ENCODE measurements at regions not wholly inside any gene's neighbourhood (a gene's known extent, or its start where the extent isn't known, plus 50 kb on each side); places are given as distances from the start of the nearest gene placed in this dataset.

DNA sequence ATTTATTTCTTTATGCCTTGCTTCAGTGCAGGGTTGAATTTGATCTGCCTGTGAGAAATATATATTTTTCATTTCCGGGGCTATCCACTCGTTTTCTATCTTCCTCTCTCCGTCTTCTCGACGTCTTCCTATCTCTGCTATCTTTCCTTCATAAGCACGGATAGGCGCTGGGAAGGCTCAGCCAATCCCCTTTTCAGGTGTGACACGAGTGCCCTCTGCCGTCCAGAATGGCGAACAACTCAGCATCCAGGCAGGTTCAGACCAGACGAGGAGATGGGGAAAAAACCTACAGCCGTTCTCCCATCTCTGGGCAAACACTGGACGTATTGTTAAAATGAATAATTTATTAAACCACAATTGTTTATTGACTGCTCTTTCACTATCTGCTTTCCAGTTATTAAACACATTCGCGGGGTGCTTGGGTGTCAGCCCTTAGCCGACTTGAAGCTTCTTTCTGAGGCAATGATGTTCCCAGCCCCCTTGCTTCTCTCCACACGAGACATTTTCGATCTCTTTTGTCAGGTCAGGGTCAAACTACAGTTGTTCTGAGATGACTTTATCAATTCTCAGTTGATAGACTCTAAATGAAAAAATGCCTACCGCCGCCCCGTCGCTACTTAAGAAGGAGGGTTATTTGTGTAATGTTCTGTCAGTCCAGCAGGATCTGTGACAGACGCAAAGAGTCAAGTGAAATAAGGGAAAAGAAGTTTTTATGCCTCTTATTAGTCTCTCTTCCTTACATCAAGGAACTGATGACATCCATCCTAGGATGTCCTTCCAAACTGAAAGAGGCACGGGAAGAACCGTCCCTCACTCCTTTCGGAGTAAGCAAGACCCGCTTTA, 96.3 kb upstream of the NOCT start:
- no peak for DNase-seq (ENCODE audit: low spot score)

DNA sequence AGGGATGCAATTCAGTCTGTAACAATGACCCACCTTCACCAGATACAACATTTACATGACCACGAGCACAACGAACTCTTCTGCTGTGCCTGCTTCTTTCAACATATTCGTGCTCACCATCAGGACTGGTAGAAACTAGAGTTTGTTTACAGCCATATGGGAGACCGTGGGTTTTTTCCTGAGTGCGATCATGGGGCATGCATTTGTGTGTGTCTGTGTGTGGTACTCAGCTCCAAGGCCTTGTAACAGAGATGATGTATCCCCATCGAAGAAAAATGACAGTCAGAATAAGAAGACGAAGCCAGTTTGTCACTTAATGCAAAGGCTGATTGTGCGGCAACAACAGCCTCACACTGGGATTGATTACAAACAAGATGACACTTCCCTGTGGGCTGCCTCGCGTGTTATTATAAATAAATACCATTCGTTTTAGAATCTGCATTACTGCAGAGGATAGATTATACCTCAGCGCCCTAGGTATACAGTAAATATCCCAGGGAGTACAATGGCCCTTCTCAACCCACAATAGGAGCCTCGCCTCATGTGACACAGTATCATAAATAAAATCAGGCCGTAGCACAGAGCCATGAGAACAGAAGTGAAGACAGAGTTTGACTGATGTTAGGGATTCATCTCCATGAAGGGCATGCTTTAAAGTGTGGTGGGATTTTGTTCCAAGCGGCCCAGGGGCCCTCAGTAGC, 97.3 kb upstream of the NOCT start:
- DNase-seq (ENCODE audit: low spot score) = no peak

DNA sequence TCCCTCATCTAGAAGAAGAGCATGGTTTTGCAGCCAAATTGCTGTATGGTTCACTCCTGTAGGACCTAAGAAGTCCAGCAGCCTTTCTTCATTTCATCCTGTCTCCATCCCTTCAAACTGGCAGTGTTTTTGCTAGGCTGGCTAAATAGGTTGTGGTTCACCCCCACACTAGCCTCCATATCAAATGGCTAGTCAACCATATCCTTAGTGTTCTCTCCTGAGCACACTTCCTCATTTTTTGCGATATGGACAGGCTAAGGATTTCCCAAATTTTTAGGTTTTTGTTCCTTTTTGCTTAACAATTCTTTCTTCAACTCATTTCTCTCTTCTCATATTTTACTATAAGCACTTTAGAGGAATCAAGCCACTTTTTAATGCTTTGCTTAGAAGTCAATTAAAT, 98.8 kb upstream of the NOCT start:
- no peak for DNase-seq (ENCODE audit: low spot score)

DNA sequence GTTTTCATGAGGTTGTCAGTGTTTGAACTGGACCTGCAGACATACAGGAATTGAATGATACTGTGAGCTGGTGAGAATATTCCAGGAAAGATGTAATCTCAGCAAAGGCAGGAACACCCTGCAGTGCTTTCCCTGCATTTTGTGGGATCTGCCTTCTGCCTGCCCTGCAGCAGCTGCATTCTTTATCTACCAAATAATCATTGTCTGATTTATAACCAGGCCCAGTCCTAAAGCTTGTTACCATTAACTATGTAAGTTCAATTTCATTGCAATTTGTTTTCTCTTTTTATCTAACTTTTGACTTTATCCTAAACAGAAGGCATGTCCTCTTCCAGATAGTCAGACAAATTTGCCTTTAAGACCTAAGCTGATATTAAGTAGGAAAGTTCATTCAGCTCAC, 99.8 kb upstream of the NOCT start:
- no peak for DNase-seq (ENCODE audit: low spot score)

DNA sequence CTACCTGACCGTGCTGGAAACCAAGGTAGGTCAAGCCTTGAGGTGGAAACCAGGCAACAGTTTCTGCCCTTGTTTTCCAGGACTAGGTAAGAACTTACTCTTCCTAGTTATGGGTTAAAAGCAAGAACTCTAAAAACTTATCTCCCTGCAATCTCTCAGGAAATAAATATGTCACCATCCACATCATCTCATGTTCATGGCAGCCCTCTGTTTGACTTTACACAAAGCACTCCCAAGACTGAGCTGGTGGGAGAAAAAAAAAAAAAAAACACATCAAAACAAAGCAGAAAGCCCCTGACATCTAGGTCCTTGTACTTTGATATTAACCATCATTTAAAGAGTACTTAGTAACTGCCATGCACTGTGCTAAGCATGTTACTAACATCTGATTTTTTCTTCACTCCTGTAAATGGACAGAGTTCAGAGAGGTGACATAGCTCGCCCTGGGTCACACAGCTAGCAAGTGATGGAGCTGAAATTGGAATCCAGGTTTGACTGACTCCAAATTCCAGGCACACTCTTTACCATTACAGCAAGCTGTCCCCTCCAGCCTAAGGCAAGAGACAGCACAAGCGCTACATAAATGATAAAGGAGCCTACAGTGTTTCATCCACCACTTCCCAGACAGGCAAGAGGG, 102.8 kb upstream of the NOCT start:
- no peak for DNase-seq (ENCODE audit: low spot score)

DNA sequence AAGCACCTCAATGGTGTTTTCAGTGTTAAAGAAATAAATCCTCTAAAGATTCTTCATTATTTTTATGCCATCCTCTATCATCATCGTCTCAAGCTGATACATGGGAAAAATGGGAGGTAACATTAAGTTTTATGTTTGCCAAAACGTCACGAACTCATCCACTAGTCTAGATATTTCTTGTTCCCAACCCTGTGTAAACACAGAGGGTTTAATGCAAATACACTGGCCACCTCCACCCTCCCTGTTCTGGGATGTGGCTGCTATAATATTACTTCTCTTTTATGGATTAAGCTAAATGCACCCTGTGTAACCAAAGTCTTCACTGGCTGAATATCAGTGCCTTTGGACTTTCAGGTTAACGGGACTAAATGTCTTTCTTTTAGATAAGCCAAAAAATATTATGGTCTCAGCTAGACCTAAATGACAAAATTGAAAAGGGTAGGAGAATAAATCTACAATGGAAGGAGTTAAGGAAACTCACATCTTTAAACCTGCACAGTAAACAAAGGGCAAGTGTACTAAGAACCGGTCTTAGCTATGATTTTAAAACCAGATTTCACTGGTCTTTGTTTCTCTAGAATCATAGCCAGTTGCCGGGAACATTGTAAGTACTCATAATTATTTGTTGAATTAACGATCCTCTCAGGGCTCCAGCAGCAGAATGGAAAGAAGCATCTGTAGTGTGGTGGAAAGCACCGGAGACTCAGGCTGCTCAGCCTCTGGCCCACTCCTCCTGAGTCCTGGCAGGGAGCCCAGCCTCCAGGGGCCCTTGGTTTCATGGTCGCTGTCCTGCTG, 103.5 kb upstream of the NOCT start:
- no peak for DNase-seq (ENCODE audit: low spot score)

DNA sequence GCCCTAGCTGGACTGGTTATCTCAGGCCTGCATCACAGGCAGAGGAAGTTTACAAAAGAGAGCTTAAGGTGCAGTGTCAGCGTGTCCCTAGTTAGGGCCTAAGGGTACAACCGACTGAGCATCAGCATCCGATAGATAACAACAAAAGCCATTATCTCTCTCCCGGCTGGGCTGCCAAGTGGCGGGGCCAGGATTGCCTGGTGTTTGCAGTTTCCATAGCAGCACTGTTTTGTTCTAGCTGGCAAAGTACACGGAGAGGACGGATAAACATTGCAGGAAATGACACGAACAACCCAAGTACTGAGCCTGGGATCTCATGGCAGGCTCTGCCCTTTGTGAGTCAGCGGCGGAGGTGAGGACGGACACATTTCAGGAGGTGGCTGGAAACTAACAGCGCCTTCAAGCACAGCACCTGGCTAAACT, 104.7 kb upstream of the NOCT start:
- no peak for DNase-seq (ENCODE audit: low spot score)

DNA sequence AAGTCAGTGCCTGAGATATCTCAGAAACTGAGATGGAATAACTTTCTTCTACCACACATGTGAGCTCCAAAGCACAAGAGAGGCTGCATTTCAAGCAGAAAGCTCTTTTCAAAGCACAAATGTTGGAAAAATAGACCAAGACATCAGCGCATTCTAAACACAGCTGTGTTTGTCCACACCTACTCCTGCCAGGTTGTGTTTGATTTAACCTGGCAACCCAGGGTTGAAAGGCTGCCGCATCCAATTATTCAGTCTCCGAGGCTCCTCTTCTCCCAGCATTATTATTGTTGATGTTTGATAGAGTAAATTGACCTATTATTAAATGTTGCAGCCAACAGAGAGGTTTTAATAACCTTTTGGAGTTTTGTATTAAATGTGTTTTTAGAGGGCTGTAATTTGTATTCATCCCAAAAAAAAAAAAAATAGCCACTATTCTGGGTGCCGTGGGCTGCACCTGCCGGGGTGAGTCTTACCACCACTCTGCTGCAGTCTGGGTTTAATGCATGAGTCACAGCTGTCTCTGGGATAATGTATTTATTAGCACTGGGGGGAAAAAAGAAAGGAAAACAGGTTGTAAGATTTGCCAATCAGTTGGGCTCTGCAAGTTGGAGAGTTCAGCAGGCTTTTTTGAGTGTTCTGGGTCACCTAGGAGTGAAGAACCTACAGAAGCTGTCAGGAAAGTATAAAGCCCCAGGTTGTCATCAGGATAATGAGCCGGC, 105.2 kb upstream of the NOCT start:
- DNase-seq (ENCODE audit: low spot score) = no peak

DNA sequence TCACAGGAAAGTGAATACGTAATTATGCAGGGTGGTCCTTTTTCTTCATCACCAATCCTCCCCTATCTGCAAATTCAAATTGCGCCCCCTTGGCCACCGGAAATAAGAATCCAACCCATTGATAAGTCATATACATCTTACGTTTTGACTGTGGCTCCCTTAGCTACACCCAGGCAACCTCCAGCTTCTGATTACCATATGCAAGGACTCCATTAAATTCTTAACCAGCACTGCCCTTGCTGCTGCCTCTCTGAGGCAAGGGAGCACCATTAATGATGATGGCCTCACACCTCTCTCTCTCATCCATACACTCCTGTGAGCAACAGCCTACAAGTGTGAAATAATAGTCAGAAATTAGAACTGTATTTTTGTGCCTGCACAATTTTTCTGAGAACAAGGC, 106.0 kb upstream of the NOCT start:
- no peak for DNase-seq (ENCODE audit: low spot score)

DNA sequence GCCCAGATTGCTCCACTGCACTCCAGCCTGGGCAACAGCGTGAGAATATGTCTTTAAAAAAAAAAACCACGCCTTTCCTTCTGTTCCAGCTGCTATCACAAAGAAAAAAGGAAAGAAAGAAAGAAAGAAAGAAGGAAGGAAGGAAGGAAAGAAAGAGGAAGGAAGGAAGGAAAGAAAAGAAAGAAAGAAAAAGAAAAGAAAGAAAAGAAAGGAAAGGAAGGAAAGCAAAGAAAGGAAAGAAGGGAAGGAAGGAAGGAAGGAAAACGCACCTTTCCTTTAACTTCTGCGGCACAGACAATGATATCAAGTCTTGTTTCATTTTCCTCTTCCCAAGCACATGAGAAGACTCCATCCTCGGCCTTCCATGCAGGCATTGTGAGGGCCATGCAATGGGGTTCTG, 107.4 kb upstream of the NOCT start:
- no peak for DNase-seq (ENCODE audit: low spot score)

DNA sequence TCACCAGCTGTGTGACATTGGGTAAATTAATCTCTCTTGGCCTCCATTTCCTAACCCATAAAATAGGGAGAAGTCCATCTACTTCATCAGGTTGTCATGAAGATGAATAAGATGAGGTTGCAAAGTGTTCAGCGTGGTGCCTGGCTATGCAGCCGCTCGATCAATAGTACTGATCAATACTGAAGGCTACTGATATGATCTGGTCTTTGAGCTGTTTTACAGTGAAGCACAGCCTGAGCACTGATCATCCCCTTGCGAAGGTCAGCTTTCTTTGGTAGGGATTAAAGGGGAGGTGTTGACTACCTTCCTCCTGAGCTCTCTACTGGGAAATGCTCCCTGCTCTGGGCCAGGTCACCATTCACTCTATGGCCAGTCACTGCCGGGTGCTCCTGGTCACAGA, 108.4 kb upstream of the NOCT start:
- DNase-seq (ENCODE audit: low spot score) = no peak

DNA sequence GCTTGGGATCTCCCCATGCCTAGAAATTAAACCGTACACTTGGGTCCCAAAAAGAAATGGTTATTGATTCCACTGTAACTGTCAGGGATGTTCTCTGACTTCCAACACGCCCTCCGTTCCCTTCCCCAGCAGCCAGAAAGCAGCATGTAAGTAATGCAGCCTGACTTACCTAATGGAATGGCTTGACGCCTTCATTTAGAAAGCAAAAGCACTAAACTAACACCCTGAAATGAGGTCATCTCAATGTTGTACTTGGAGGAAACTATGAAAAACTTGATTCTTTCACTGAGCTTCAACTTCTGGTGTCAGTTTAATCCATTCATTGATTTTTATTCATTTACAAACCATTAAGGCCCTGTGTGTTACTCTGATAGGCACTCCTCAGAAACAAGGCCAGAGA, 110.8 kb upstream of the NOCT start:
- no peak for DNase-seq (ENCODE audit: low spot score)

DNA sequence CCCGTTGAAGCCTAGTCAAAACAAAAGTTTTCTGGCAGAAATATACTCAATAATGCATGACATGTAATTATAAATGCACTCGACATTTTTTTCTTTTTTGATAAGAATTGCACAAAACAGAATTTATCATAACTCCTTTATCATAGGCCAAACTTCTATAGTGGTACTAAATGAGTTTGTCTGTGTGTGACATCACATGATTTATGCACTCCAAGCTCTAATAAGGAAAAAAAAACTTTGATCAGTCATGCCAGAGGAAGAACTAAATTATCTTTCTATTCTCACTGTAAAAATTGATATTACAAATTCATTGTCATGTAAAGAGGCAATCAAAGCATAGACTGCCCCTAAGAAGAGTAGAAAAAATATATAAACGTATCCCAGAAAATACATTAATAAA, 112.4 kb upstream of the NOCT start:
- no peak for DNase-seq (ENCODE audit: low spot score)

DNA sequence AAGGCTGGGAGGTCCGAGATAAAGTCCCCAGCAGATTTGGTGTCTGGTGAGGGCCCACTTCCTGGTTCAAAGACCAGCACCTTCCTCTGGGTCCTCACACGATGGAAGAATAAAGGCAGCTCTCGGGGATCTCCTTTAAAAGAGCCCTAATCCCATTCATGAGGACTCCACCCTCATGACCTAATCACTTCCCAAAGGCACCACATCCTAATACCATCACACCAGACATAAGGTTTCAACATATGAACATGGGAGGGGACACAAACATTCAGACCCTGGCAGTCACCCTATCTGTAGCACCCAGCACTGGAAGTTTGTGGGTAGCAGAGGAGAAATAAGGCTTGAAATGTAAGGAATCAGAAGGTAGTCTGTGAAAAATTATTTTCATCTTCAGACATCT, 112.9 kb upstream of the NOCT start:
- no peak for DNase-seq (ENCODE audit: low spot score)

DNA sequence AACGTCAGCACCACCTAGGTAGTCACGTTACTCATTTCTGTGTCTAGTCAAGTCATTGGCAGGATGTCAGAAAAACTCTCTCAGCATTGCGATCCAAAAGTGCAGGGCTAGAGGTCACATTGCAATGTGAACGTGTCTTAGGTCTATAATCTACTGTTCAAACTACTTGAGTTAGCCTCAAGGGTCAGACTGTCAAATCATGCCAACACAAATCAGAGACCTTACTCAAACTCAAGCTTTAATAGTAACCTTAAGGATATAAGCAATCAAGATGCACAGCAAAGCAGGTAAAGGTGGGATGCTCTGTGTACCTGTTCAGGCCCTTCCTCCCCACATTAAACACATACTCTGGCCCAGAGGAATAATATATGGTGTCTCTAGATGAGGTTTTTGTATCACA, 114.4 kb upstream of the NOCT start:
- no peak for DNase-seq (ENCODE audit: low spot score)

DNA sequence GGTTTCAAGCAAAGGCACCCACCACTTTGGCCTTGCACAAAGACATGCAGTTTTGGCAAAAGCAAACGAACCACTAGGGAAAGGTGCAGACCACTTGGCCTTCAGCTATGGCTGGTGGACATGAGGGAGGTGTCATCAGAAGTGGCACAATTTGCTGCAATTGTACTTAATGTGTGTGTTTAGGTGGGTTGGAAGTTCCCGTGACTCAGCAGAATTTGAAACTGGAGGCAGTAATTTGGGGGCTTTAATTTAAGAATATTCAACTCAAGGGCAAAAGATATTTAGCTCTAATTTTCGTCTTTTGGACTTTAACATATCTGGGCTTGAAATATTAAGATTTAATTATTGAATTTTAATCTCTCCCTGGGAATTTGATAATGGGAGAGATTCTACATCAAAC, 115.6 kb upstream of the NOCT start:
- no peak for DNase-seq (ENCODE audit: low spot score)

DNA sequence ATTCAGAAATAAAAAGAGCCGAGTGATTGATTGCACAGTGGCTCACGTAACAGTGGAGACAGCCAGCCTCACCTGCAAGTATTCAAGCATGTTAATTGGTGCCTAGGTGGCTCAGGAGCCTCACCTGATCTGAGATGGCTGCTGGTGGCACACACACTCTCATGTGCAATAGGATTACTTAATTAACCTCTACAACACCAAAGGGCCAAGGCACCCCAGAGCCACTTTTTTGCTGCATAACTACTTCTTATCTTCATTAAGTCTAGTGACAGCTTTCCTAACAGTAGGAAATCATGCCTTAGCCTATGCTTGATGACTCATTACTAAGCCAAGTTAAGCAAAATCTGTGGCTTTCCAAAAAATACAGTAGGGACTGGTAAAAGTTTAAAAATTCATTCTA, 117.3 kb upstream of the NOCT start:
- DNase-seq (ENCODE audit: low spot score) = no peak

DNA sequence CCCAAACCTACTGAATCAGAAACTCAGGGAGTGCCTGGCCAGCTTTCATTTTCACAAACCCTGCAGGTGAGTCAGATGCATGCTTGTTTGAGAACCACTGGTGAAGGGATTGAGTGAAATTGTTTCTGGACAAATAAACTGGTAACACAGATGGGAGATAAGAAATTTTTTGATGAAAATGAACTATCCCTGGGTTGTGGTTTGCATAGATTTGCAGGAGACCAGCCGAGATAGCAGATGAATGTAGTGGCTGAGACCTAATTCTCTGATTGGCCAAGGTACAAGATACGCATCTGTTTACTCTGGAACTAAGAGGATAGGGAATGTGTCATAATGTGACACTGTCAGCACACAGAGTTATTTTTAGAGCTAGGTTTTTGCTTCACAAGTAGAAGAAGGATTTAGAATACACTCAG, 117.8 kb upstream of the NOCT start:
- DNase-seq (ENCODE audit: low spot score) = no peak

DNA sequence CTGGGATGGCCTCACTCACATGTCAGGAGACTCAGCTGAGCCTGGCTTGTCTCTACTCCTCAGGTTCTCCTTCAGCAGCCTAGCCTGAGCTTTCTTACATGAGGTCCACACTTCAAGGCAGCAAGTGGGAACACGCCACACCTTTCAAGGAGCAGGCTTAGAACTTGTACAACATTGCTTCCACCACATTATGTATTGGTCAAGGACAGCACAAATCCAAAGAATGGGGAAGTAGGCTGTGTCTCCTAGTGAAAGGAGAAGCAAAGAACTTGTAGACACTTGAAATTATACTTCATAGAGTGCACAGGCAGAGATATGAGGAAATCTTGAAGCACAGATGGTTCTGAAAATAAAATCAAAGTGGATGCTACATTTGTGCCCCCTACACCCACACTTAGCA, 120.9 kb upstream of the NOCT start:
- no peak for DNase-seq (ENCODE audit: low spot score)

DNA sequence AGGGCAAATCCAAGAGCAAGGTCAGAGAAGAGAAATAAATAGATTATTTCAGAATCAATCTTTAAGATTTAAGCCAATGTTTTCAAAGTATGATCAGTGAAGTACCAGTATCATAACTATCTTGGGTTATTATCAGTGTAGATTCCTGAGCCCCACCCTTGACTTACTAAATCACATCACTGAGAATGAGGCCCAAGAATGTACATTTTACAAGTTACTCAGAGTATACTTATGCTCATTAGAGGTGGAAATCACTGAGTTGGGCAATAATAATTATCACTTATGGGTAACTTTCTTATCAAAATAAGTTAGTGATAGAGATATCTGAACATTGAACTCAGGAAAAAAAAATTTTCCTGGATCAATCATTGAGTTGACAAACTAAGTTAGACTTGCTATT, 121.6 kb upstream of the NOCT start:
- no peak for DNase-seq (ENCODE audit: low spot score)

DNA sequence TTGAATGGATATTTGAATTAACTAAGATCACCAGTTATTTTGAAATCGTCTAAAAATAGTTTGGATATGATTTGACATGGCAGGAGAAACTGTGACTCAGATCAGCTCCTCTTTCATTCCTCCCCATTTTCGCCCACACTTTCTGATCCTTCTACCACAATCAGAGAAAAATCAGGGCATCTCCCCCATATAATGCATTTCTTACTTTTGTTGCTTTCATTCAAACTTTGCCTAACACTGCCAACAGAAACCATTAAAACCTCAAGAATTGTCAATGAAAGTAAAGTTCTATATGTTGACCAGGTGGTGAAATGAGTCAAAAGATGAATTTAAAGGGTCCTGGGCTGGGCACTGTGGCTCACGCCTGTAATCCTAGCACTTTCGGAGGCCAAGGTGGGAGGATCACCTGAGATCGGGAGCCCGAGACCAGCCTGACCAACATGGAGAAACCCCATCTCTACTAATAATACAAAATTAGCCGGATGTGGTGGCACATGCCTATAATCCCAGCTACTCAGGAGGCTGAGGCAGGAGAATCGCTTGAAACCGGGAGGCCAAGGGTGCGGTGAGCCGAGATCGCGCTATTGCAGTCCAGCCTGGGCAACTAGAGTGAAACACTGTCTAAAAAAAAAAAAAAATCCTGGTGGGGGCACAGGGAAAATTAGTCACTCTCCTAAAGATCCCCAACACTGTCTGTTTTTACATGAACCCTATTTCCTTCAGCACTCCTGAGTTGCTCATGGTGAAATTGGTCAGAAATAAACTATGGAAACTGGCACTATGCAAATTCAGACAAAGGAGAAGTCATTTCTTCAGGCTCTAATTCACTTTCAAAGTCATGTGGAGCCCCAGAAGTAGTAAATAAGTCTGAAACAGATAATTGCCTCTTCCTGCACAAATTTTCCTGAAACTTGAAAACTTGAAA, 122.8 kb upstream of the NOCT start:
- DNase-seq (ENCODE audit: low spot score) = no peak

Measured in CD4-positive, alpha-beta T cell treated with Interleukin-6 at 100 ng/mL for 8 hours (primary cell).